H1 (cell line): ENCODE measurements at regions not wholly inside any gene's neighbourhood (a gene's known extent, or its start where the extent isn't known, plus 50 kb on each side); places are given as distances from the start of the nearest gene placed in this dataset.

Experiments
- CTCF ChIA-PET: fragments of 300-600 bp; sonication (Branson Sonifier 250); formaldehyde crosslinking; loops from one replicate; lab custom pipeline; 2021; ENCODE audit not compliant: partially characterized antibody; lab: Charles Lee
- POLR2A ChIA-PET: fragments of 300-600 bp; sonication (Branson Sonifier 250); formaldehyde crosslinking; loops from one replicate; lab custom pipeline; 2021; ENCODE audit warnings: inconsistent platforms; ENCODE audit not compliant: partially characterized antibody; lab: Charles Lee
- DNase-seq, 2 experiments: peaks; one replicate each; pipeline versions ENCODE4 v3.0.0 to v3.0.0-alpha.2; 2010 to 2022; ENCODE audit warnings: low spot score in 2 of 2, low read depth in 1 of 2, mixed read lengths in 1 of 2
- FAIRE-seq: peaks from 2 replicates; lab custom pipeline; 2011; peaks lifted over from hg19 to GRCh38; lab: Jason Lieb, UNC
- H2AFZ ChIP-seq: 2 replicates; pipeline ENCODE4 v1.8.1; 2012; ENCODE audit warnings: low read length, inconsistent platforms
- H2AK5ac ChIP-seq: 2 replicates; pipeline ENCODE4 v1.6.1; 2013; ENCODE audit warnings: low read depth, low read length
- H2BK120ac ChIP-seq: replicated peaks from 2 replicates; pipeline ENCODE3; 2013; ENCODE audit warnings: low read depth, low read length, inconsistent platforms
- H2BK12ac ChIP-seq: 2 replicates; pipeline ENCODE4 v1.6.1; 2013; ENCODE audit warnings: low read depth, low read length
- H2BK15ac ChIP-seq: 2 replicates; pipeline ENCODE4 v1.6.1; 2013; ENCODE audit warnings: low read length
- H2BK20ac ChIP-seq: 2 replicates; pipeline ENCODE4 v1.6.1; 2013; ENCODE audit warnings: low read length
- H2BK5ac ChIP-seq: 2 replicates; pipeline ENCODE4 v1.6.1; 2013; ENCODE audit warnings: low read depth, low read length
- H3K14ac ChIP-seq: 2 replicates; pipeline ENCODE4 v1.6.1; 2013; ENCODE audit warnings: inconsistent platforms; ENCODE audit not compliant: insufficient read length
- H3K18ac ChIP-seq: 2 replicates; pipeline ENCODE4 v1.6.1; 2013; ENCODE audit warnings: low read length; ENCODE audit errors: extremely low read depth
- H3K23ac ChIP-seq: 2 replicates; pipeline ENCODE4 v1.6.1; 2013; ENCODE audit warnings: inconsistent platforms; ENCODE audit not compliant: insufficient read length
- H3K23me2 ChIP-seq: 2 replicates; pipeline ENCODE4 v1.6.1; 2013; ENCODE audit warnings: low read depth, low read length
- H3K27ac ChIP-seq: 2 replicates; pipeline ENCODE4 v1.6.1; 2011; ENCODE audit warnings: low read depth, low read length, inconsistent platforms
- H3K27me3 ChIP-seq, 4 experiments: replicated peaks in 1 of 4; 1 replicate in 1 of 4; 2 replicates in 3 of 4; pipeline versions ENCODE4 v1.6.1 to v1.8.1; 2011 to 2013; ENCODE audit warnings: low read length in 3 of 4, mild to moderate bottlenecking in 3 of 4, inconsistent platforms in 2 of 4, mixed read lengths in 2 of 4, moderate library complexity in 1 of 4; ENCODE audit not compliant: control insufficient read depth in 3 of 4, insufficient read depth in 3 of 4; ENCODE audit errors: extremely low read depth in 1 of 4
- H3K36me3 ChIP-seq, 4 experiments: 2 replicates each; pipeline versions ENCODE4 v1.6.1 to v1.8.1; 2011 to 2013; ENCODE audit warnings: mild to moderate bottlenecking in 4 of 4, low read length in 3 of 4, moderate library complexity in 2 of 4, control low read depth in 1 of 4, inconsistent platforms in 1 of 4; ENCODE audit not compliant: insufficient read depth in 4 of 4, control insufficient read depth in 2 of 4
- H3K4ac ChIP-seq: replicated peaks from 2 replicates; pipeline ENCODE3; 2013; ENCODE audit warnings: low read length, low read depth, mixed read lengths, inconsistent platforms; ENCODE audit not compliant: insufficient read length
- H3K4me1 ChIP-seq, 4 experiments: replicated peaks in 1 of 4; 1 replicate in 1 of 4; 2 replicates in 3 of 4; pipeline versions ENCODE4 v1.6.1 to v1.8.1; 2011 to 2013; ENCODE audit warnings: low read length in 3 of 4, inconsistent platforms in 2 of 4, mixed read lengths in 1 of 4; ENCODE audit not compliant: insufficient read depth in 4 of 4, control insufficient read depth in 3 of 4
- H3K4me2 ChIP-seq, 2 experiments: 2 replicates each; pipeline versions ENCODE4 v1.6.1 to v1.8.1; 2011 to 2013; ENCODE audit warnings: low read depth in 2 of 2, low read length in 2 of 2, control low read depth in 1 of 2, inconsistent platforms in 1 of 2, mild to moderate bottlenecking in 1 of 2; ENCODE audit not compliant: insufficient read depth in 1 of 2
- H3K4me3 ChIP-seq, 4 experiments: fragments of 200-600, 300-600 bp in 1 of 4; sonication (generic), shearing (Covaris generic), sonication (Bioruptor Twin) in 1 of 4; 2 replicates each; pipeline versions ENCODE4 v1.5.1 to v1.8.1; 2011 to 2016; ENCODE audit warnings: low read length in 4 of 4, low read depth in 3 of 4, control low read depth in 2 of 4, inconsistent platforms in 2 of 4, mild to moderate bottlenecking in 2 of 4, mixed read lengths in 1 of 4, moderate library complexity in 1 of 4; ENCODE audit not compliant: insufficient read depth in 2 of 4; ENCODE audit errors: extremely low read depth in 1 of 4
- H3K56ac ChIP-seq: replicated peaks from 2 replicates; pipeline ENCODE3; 2013; ENCODE audit warnings: low read depth, mild to moderate bottlenecking, mixed read lengths, low read length, inconsistent platforms; ENCODE audit not compliant: insufficient read length
- H3K79me1 ChIP-seq: 2 replicates; pipeline ENCODE4 v1.6.1; 2013; ENCODE audit warnings: low read depth, low read length, control low read depth
- H3K79me2 ChIP-seq, 2 experiments: 2 replicates each; pipeline versions ENCODE4 v1.6.1 to v1.8.1; 2012 to 2013; ENCODE audit warnings: low read length in 2 of 2, mild to moderate bottlenecking in 2 of 2, inconsistent platforms in 1 of 2; ENCODE audit not compliant: insufficient read depth in 2 of 2, control insufficient read depth in 1 of 2
- H3K9ac ChIP-seq, 4 experiments: replicated peaks in 1 of 4; 1 replicate in 1 of 4; 2 replicates in 3 of 4; pipeline versions ENCODE4 v1.6.1 to v1.8.1; 2011 to 2013; ENCODE audit warnings: low read depth in 3 of 4, low read length in 3 of 4, control low read depth in 2 of 4, mild to moderate bottlenecking in 2 of 4, moderate library complexity in 2 of 4, inconsistent platforms in 1 of 4; ENCODE audit errors: extremely low read depth in 1 of 4
- H3K9me3 ChIP-seq, 2 experiments: 2 replicates each; pipeline versions ENCODE4 v1.6.1 to v1.8.1; 2012 to 2013; ENCODE audit warnings: mild to moderate bottlenecking in 2 of 2, moderate library complexity in 2 of 2, control low read depth in 1 of 2, inconsistent platforms in 1 of 2, low read depth in 1 of 2, low read length in 1 of 2, mixed read lengths in 1 of 2; ENCODE audit not compliant: insufficient read depth in 2 of 2
- H4K20me1 ChIP-seq, 2 experiments: replicated peaks in 1 of 2; 2 replicates each; pipeline versions ENCODE3 to v1.8.1; 2011 to 2013; ENCODE audit warnings: inconsistent platforms in 2 of 2, low read length in 2 of 2, mild to moderate bottlenecking in 1 of 2; ENCODE audit not compliant: insufficient read depth in 2 of 2, control insufficient read depth in 1 of 2
- H4K5ac ChIP-seq: 2 replicates; pipeline ENCODE4 v1.6.1; 2013; ENCODE audit warnings: low read length, low read depth, mixed read lengths, inconsistent platforms; ENCODE audit not compliant: insufficient read length
- H4K8ac ChIP-seq: 2 replicates; pipeline ENCODE4 v1.8.0; 2013; ENCODE audit warnings: mild to moderate bottlenecking, moderate library complexity, low read length, inconsistent platforms; ENCODE audit not compliant: insufficient read depth; ENCODE audit errors: extremely low read depth
- H4K91ac ChIP-seq: replicated peaks from 2 replicates; pipeline ENCODE3; 2013; ENCODE audit warnings: low read length, mixed read lengths, inconsistent platforms; ENCODE audit not compliant: insufficient read length
- SIN3A ChIP-seq, 2 experiments: IDR thresholded peaks in 1 of 2; conservative IDR thresholded peaks in 1 of 2; 2 replicates each; pipeline ENCODE4 v1.6.1; 2011 to 2012; ENCODE audit warnings: low read length in 2 of 2, improper control_type of control experiment in 1 of 2, low read depth in 1 of 2, mild to moderate bottlenecking in 1 of 2
- SP4 ChIP-seq: IDR thresholded peaks from 2 replicates; pipeline ENCODE4 v1.6.1; 2012; ENCODE audit warnings: low read length, inconsistent platforms

DNA sequence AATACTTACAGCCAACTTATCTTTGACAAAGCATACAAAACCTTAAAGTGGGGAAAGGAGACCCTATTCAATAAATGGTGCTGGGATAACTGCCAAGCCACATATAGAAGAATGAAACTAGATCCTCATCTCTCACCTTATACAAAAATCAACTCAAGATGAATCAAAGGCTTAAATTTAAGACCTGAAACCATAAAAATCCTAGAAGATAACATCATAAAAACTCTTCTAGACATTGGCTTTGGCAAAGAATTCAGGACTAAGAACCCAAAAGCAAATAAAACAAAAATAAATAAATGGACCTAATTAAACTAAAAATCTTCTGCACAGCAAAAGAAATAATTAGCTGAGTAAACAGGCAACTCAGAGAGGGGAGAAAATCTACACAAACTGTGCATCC is 335.6 kb upstream of the PBX1 start:
- no peak overlapping the region for H3K14ac ChIP-seq
- H3K27me3 ChIP-seq, result no peaks in the 10 kb centered on the region
- H3K36me3 ChIP-seq, result no peaks in the 10 kb centered on the region
- H3K23me2 ChIP-seq, result no peaks in the 10 kb centered on the region
- H3K4me3 ChIP-seq, result no peak overlapping the region
- no peak overlapping the region for H3K27ac ChIP-seq
- POLR2A ChIA-PET, result no interaction called here
- no peak overlapping the region for H3K4me2 ChIP-seq
- H3K18ac ChIP-seq, result no peak overlapping the region
- H2AK5ac ChIP-seq, result no peak overlapping the region
- no peak overlapping the region for H3K23ac ChIP-seq
- no peak overlapping the region for H2BK15ac ChIP-seq
- no peak overlapping the region for H3K4ac ChIP-seq
- no peak overlapping the region for H4K8ac ChIP-seq
- H3K4me1 ChIP-seq, result peaks cover 0 to 2% (median 0%) of the 10 kb centered on the region in 4 experiments; a peak in 2 of 7 replicates
- no peaks in the 10 kb centered on the region for H4K20me1 ChIP-seq
- no peaks in the 10 kb centered on the region for H3K79me1 ChIP-seq
- no peak overlapping the region for H2BK120ac ChIP-seq
- H4K91ac ChIP-seq, result no peak overlapping the region
- no peak overlapping the region for H2BK12ac ChIP-seq
- H3K9me3 ChIP-seq, result no peaks in the 10 kb centered on the region
- no peak overlapping the region for H2AFZ ChIP-seq
- no peaks in the 10 kb centered on the region for H3K79me2 ChIP-seq
- H3K56ac ChIP-seq, result no peak overlapping the region
- H2BK20ac ChIP-seq, result no peak overlapping the region
- H4K5ac ChIP-seq, result no peak overlapping the region
- CTCF ChIA-PET, result no interaction called here
- no peak overlapping the region for H3K9ac ChIP-seq
- H2BK5ac ChIP-seq, result no peak overlapping the region
- FAIRE-seq, result no peak
- no peak for DNase-seq
- no peak for TF ChIP-seq SIN3A (conservative IDR thresholded peaks at IDR 0.05 in 1 of 2, IDR thresholded peaks at IDR 0.05 in 1 of 2; ENCODE audit: low read depth in 1 of 2, low read length in 2 of 2)
- TF ChIP-seq SP4, result no peak
